GM18517 (cell line): ENCODE measurements at regions not wholly inside any gene's neighbourhood (a gene's known extent, or its start where the extent isn't known, plus 50 kb on each side); places are given as distances from the start of the nearest gene placed in this dataset.
"Not testable (repeated sequence)": the region's sequence is repeated elsewhere in the genome, so short reads cannot be mapped to it uniquely, and the experiment has no call there.

Source experiments
- ATAC-seq: cut with Tn5 transposase; IDR thresholded peaks from one replicate; pipeline ENCODE4 v1.9.1; 2021; ENCODE audit warnings: mild to moderate bottlenecking, moderate library complexity; ENCODE audit not compliant: unreplicated experiment

- no peak for ATAC-seq
Measured at GRCh38 chr7:109695419-109695818, 1125.7 kb downstream of the DNAJB9 start.

- ATAC-seq, result no peak
Measured at GRCh38 chr7:109696723-109697122, 1127.0 kb downstream of the DNAJB9 start.

- no peak for ATAC-seq
Measured at GRCh38 chr7:109699661-109700060, 1130.0 kb downstream of the DNAJB9 start.

- no peak for ATAC-seq
Measured at GRCh38 chr7:109713366-109713765, 1143.7 kb downstream of the DNAJB9 start.

GRCh38 chr7:109719359-109719758 lies 1149.7 kb downstream of the DNAJB9 start:
- ATAC-seq, result not testable (repeated sequence)

- no peak for ATAC-seq
Measured at GRCh38 chr7:109734601-109735000, 1164.9 kb downstream of the DNAJB9 start.

- no peak for ATAC-seq
Measured at GRCh38 chr7:109735881-109736280, 1166.2 kb downstream of the DNAJB9 start.

GRCh38 chr7:109745677-109746410 lies 1176.2 kb downstream of the DNAJB9 start:
- no peak for ATAC-seq

- ATAC-seq, result no peak
Measured at GRCh38 chr7:109751241-109751640, 1181.6 kb downstream of the DNAJB9 start.

GRCh38 chr7:109752068-109752467 lies 1182.4 kb downstream of the DNAJB9 start:
- no peak for ATAC-seq

GRCh38 chr7:109757713-109758112 lies 1188.0 kb downstream of the DNAJB9 start:
- ATAC-seq, result no peak

GRCh38 chr7:109763611-109764010 lies 1193.9 kb downstream of the DNAJB9 start:
- ATAC-seq, result no peak

GRCh38 chr7:109772161-109772560 lies 1202.5 kb downstream of the DNAJB9 start:
- no peak for ATAC-seq

- no peak for ATAC-seq
Measured at GRCh38 chr7:109782806-109783205, 1213.1 kb downstream of the DNAJB9 start.

GRCh38 chr7:109806548-109806947 lies 1236.9 kb downstream of the DNAJB9 start:
- ATAC-seq, result no peak

- ATAC-seq, result no peak
Measured at GRCh38 chr7:109821156-109821555, 1251.5 kb downstream of the DNAJB9 start.

GRCh38 chr7:109834851-109835250 lies 1256.1 kb upstream of the LRRN3 start:
- ATAC-seq, result no peak

GRCh38 chr7:109835577-109835976 lies 1255.3 kb upstream of the LRRN3 start:
- no peak for ATAC-seq

- ATAC-seq, result no peak
Measured at GRCh38 chr7:109836016-109836415, 1254.9 kb upstream of the LRRN3 start.

- no peak for ATAC-seq
Measured at GRCh38 chr7:109842386-109842785, 1248.5 kb upstream of the LRRN3 start.

- ATAC-seq, result no peak
Measured at GRCh38 chr7:109844362-109844761, 1246.6 kb upstream of the LRRN3 start.

GRCh38 chr7:109864230-109864629 lies 1226.7 kb upstream of the LRRN3 start:
- no peak for ATAC-seq
